GM18519 (cell line): ENCODE measurements at regions not wholly inside any gene's neighbourhood (a gene's known extent, or its start where the extent isn't known, plus 50 kb on each side); places are given as distances from the start of the nearest gene placed in this dataset.

Experiments used
- ATAC-seq: cut with Tn5 transposase; IDR thresholded peaks from one replicate; pipeline ENCODE4 v1.9.1; 2021; ENCODE audit warnings: mild to moderate bottlenecking, moderate library complexity; ENCODE audit not compliant: unreplicated experiment, low FRiP score

- no peak for ATAC-seq
These were observed 146.7 kb upstream of the VANGL1 start for GRCh38 chr1:115495111-115495510.

- ATAC-seq = no peak
These were observed 147.9 kb upstream of the VANGL1 start for GRCh38 chr1:115493834-115494233.

GRCh38 chr1:115492880-115493279 lies 148.9 kb upstream of the VANGL1 start:
- no peak for ATAC-seq

GRCh38 chr1:115492019-115492595 lies 149.7 kb upstream of the VANGL1 start:
- no peak for ATAC-seq

GRCh38 chr1:115491298-115492018 lies 150.3 kb upstream of the VANGL1 start:
- ATAC-seq = no peak

- ATAC-seq = no peak
These were observed 141.0 kb upstream of the NGF start for GRCh38 chr1:115479055-115479482.

- no peak for ATAC-seq
These were observed 139.0 kb upstream of the NGF start for GRCh38 chr1:115477071-115477470.

- no peak for ATAC-seq
These were observed 138.6 kb upstream of the NGF start for GRCh38 chr1:115476616-115477015.

GRCh38 chr1:115475901-115476300 lies 137.9 kb upstream of the NGF start:
- ATAC-seq = no peak

- ATAC-seq = no peak
These were observed 137.2 kb upstream of the NGF start for GRCh38 chr1:115475252-115475651.

- no peak for ATAC-seq
These were observed 136.0 kb upstream of the NGF start for GRCh38 chr1:115473986-115474565.

- ATAC-seq = peak; percentile 68
These were observed 131.8 kb upstream of the NGF start for GRCh38 chr1:115469703-115470476.

- ATAC-seq = no peak
These were observed 129.7 kb upstream of the NGF start for GRCh38 chr1:115467790-115468189.

GRCh38 chr1:115467196-115467595 lies 129.1 kb upstream of the NGF start:
- no peak for ATAC-seq

GRCh38 chr1:115466433-115466832 lies 128.4 kb upstream of the NGF start:
- ATAC-seq = no peak

- no peak for ATAC-seq
These were observed 127.8 kb upstream of the NGF start for GRCh38 chr1:115465802-115466363.

- ATAC-seq = no peak
These were observed 125.3 kb upstream of the NGF start for GRCh38 chr1:115463347-115463746.

GRCh38 chr1:115462566-115463076 lies 124.6 kb upstream of the NGF start:
- ATAC-seq = no peak

- no peak for ATAC-seq
These were observed 123.5 kb upstream of the NGF start for GRCh38 chr1:115461526-115461925.

- ATAC-seq = no peak
These were observed 121.1 kb upstream of the NGF start for GRCh38 chr1:115459161-115459560.
